ENCODE measurements at regions not wholly inside any gene's neighbourhood (a gene's known extent, or its start where the extent isn't known, plus 50 kb on each side); places are given as distances from the start of the nearest gene placed in this dataset.
"Not testable (repeated sequence)": the region's sequence is repeated elsewhere in the genome, so short reads cannot be mapped to it uniquely, and the experiment has no call there.

DNA sequence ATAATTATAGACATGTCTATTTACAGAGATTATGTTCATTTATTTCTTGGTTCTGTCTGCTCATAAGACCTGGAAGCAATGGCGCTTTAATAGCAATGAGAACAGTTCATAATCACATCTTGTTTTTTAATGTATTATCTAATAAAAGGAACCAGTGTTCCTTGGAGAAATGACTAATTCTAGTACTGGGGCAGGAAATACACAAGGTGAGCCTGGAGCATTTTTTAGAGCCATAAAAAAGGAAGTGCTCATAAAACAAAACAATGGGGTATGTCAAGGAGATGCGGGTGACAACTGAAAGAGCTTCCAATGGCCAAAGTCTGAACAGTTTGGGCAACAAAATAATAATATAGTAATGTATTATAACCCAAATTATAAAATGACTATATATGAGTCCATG is 531.9 kb upstream of the CHD1 start:
- DNase-seq (ENCODE audit: low read depth): no peak
- no peak for TF ChIP-seq CTCF (IDR thresholded peaks at IDR 0.05; ENCODE audit: control insufficient read depth, insufficient read depth, low read depth, low read length, missing control alignments)
- no peak overlapping the region for H3K4me3 ChIP-seq (ENCODE audit: control insufficient read depth, low read depth, low read length)

DNA sequence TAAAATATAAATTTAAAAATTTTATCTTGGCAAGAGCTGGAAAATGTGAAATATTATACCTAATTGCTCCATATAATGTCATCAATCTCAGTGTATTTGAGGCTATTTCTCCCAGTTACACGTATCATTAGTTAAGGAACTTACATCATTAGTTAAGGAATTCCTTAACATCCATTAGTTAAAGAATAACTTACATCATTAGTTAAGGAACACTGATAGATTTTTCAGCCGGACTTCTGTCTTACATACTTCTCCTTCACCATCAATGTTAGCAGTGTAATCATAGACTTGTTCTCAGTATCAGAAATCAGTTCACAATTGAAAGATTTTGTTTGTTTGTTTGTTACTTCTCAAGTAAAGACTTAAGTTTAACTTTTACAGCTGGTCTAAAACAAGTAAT is 524.4 kb upstream of the CHD1 start:
- no peak for TF ChIP-seq CTCF (IDR thresholded peaks at IDR 0.05; ENCODE audit: control insufficient read depth, insufficient read depth, low read depth, low read length, missing control alignments)
- no peak overlapping the region for H3K4me3 ChIP-seq (ENCODE audit: control insufficient read depth, low read depth, low read length)
- DNase-seq (ENCODE audit: low read depth): no peak

GRCh38 chr5:99449786-99450185 is 521.0 kb upstream of the CHD1 start:
- no peak for DNase-seq (ENCODE audit: low read depth)
- TF ChIP-seq CTCF (IDR thresholded peaks at IDR 0.05; ENCODE audit: control insufficient read depth, insufficient read depth, low read depth, low read length, missing control alignments): no peak
- H3K4me3 ChIP-seq (ENCODE audit: control insufficient read depth, low read depth, low read length): no peak overlapping the region

GRCh38 chr5:99445805-99446204 is 517.0 kb upstream of the CHD1 start:
- H3K4me3 ChIP-seq (ENCODE audit: control insufficient read depth, low read depth, low read length): no peak overlapping the region
- no peak for TF ChIP-seq CTCF (IDR thresholded peaks at IDR 0.05; ENCODE audit: control insufficient read depth, insufficient read depth, low read depth, low read length, missing control alignments)
- no peak for DNase-seq (ENCODE audit: low read depth)

DNA sequence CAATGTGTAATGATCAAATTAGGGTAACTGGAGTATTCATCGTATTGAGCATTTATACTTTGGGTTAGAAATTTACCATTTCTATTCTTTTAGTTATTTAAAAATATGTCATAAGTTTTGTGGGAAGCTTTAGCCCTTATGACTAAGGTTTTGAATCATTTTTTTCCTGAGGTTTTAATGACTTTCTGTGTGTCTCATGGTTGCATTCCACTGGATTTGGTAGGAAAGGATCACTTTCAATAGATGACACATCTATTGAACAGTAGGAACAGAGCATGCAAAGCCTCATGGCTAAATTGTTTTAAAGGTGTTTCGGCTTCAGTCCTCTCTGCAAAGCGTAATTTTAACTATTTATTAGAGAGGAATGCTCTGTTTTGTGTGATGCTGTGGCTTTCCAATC is 512.4 kb upstream of the CHD1 start:
- TF ChIP-seq CTCF (IDR thresholded peaks at IDR 0.05; ENCODE audit: control insufficient read depth, insufficient read depth, low read depth, low read length, missing control alignments): no peak
- no peak for DNase-seq (ENCODE audit: low read depth)
- no peak overlapping the region for H3K4me3 ChIP-seq (ENCODE audit: control insufficient read depth, low read depth, low read length)

GRCh38 chr5:99438619-99439018 is 509.8 kb upstream of the CHD1 start:
- no peak overlapping the region for H3K4me3 ChIP-seq (ENCODE audit: control insufficient read depth, low read depth, low read length)
- no peak for TF ChIP-seq CTCF (IDR thresholded peaks at IDR 0.05; ENCODE audit: control insufficient read depth, insufficient read depth, low read depth, low read length, missing control alignments)
- DNase-seq (ENCODE audit: low read depth): no peak

DNA sequence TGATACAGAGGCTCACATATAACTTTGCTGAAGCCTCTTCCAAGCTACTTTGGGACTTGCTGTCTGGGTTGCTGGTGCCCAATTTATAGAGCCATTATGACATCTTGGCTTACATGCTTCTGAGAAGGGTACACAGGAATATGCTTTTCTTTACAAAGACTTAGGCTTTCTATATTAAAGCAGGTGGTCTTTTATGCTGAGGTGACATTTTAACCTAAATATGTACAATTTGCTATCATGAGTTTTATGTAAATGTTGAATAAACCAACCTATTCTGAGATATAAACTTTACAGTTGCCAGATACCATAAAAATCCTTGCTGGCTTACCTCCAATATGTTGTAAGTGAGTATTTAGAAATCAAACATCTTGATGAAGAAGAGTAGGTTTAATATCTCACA is 509.2 kb upstream of the CHD1 start:
- DNase-seq (ENCODE audit: low read depth): no peak
- H3K4me3 ChIP-seq (ENCODE audit: control insufficient read depth, low read depth, low read length): no peak overlapping the region
- TF ChIP-seq CTCF (IDR thresholded peaks at IDR 0.05; ENCODE audit: control insufficient read depth, insufficient read depth, low read depth, low read length, missing control alignments): no peak

- H3K4me3 ChIP-seq (ENCODE audit: control insufficient read depth, low read depth, low read length): not testable (repeated sequence)
Observed at GRCh38 chr5:99423396-99423795, 494.6 kb upstream of the CHD1 start.

GRCh38 chr5:99418640-99419039 is 489.8 kb upstream of the CHD1 start:
- not testable (repeated sequence) for H3K4me3 ChIP-seq (ENCODE audit: control insufficient read depth, low read depth, low read length); DNase-seq (ENCODE audit: low read depth)

More at GRCh38 chr5:99423396-99423795, 494.6 kb upstream of the CHD1 start:
- not testable (repeated sequence) for DNase-seq (ENCODE audit: low read depth)

- not testable (repeated sequence) for DNase-seq (ENCODE audit: low read depth); H3K4me3 ChIP-seq (ENCODE audit: control insufficient read depth, low read depth, low read length)
Observed at GRCh38 chr5:99410386-99410785, 481.6 kb upstream of the CHD1 start.
